Type B pancreatic cell (in vitro differentiated cells): ENCODE measurements at regions not wholly inside any gene's neighbourhood (a gene's known extent, or its start where the extent isn't known, plus 50 kb on each side); places are given as distances from the start of the nearest gene placed in this dataset.

Source experiments
- DNase-seq: peaks from one replicate; pipeline ENCODE4 v3.0.0; 2021; ENCODE audit warnings: mixed read lengths; ENCODE audit not compliant: unreplicated experiment; ENCODE audit errors: extremely low spot score
- H3K27ac Mint-ChIP-seq: 2 replicates; pipeline ENCODE4 v1.8.0; 2021; ENCODE audit warnings: mild to moderate bottlenecking, mixed read lengths
- H3K27me3 Mint-ChIP-seq: 2 replicates; pipeline ENCODE4 v1.8.0; 2021; ENCODE audit warnings: mixed read lengths
- H3K36me3 Mint-ChIP-seq: 2 replicates; pipeline ENCODE4 v1.8.0; 2021; ENCODE audit warnings: mixed read lengths
- H3K4me1 Mint-ChIP-seq: one replicate; pipeline ENCODE4 v1.8.0; 2021; ENCODE audit warnings: mixed read lengths; ENCODE audit not compliant: unreplicated experiment
- H3K4me3 Mint-ChIP-seq: 2 replicates; pipeline ENCODE4 v1.8.0; 2021; ENCODE audit warnings: mild to moderate bottlenecking, mixed read lengths
- H3K9me3 Mint-ChIP-seq: 2 replicates; pipeline ENCODE4 v1.8.0; 2021; ENCODE audit warnings: mixed read lengths
- TF ChIP-seq, protein P1 (sequence below): fragments of 200-600 bp; sonication (generic); conservative IDR thresholded peaks from 2 replicates; pipeline ENCODE4 v1.5.0; 2021; ENCODE audit warnings: antibody characterized with exemption, mild to moderate bottlenecking

DNA sequence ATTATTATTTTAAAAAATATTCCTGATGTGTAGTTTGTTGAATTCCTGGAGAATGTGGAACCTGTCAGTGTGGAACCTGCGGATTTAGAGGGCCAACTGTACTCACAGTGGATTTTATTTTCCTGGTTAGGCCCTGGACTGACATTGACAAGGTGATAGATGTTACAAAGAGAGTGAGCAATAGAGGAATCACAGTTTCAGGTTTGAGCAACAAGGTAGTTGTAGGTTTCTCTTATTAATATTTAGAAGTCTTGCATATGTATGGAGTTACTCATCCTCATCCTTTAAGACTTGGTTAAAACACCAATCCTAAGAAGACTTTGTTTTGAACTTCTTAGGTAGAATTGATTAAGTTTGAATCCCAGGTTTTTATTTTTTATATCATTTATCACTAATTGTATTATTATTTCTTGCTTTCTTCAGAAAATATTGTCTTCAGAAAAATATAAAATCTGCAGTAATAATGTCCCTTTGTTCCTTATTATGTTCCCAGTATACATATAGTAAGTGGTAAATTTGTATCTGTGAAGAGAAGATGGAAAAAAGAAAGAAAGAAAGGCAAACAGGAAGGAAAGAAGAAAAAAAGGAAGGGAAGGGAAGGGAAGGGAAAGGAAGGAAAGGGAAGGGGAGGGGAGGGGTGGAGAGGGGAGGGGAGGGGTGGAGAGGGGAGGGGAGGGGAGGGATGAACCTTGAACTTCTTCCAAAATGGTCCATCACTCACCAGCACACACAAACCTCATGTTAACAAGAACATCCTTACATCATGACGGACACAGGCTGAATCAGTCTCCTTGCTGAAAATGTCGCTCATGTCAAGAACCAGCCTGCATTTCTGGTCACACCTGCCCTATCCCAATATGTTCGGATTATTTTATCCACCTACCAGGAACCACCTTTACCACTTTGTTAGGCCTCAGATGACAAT lies 867.2 kb downstream of the CDH11 start:
- no peaks in the 10 kb centered on the region for H3K27me3 Mint-ChIP-seq
- H3K4me3 Mint-ChIP-seq: no peak overlapping the region
- no peaks in the 10 kb centered on the region for H3K36me3 Mint-ChIP-seq
- DNase-seq: no peak
- no peaks in the 10 kb centered on the region for H3K4me1 Mint-ChIP-seq
- H3K27ac Mint-ChIP-seq: no peak overlapping the region
- TF ChIP-seq, protein P1, sequence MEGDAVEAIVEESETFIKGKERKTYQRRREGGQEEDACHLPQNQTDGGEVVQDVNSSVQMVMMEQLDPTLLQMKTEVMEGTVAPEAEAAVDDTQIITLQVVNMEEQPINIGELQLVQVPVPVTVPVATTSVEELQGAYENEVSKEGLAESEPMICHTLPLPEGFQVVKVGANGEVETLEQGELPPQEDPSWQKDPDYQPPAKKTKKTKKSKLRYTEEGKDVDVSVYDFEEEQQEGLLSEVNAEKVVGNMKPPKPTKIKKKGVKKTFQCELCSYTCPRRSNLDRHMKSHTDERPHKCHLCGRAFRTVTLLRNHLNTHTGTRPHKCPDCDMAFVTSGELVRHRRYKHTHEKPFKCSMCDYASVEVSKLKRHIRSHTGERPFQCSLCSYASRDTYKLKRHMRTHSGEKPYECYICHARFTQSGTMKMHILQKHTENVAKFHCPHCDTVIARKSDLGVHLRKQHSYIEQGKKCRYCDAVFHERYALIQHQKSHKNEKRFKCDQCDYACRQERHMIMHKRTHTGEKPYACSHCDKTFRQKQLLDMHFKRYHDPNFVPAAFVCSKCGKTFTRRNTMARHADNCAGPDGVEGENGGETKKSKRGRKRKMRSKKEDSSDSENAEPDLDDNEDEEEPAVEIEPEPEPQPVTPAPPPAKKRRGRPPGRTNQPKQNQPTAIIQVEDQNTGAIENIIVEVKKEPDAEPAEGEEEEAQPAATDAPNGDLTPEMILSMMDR: no peak
- H3K9me3 Mint-ChIP-seq: peaks cover 6% of the 10 kb centered on the region

GRCh38 chr16:64253525-64253924 lies 868.3 kb downstream of the CDH11 start:
- Mint-ChIP-seq H3K36me3 (no peaks in the 10 kb centered on the region), H3K27me3 (no peaks in the 10 kb centered on the region), H3K4me1 (no peaks in the 10 kb centered on the region), H3K4me3 (no peak overlapping the region), H3K9me3 (no peaks in the 10 kb centered on the region), H3K27ac (no peak overlapping the region)
- no peak for DNase-seq
- TF ChIP-seq, protein P1: no peak

DNA sequence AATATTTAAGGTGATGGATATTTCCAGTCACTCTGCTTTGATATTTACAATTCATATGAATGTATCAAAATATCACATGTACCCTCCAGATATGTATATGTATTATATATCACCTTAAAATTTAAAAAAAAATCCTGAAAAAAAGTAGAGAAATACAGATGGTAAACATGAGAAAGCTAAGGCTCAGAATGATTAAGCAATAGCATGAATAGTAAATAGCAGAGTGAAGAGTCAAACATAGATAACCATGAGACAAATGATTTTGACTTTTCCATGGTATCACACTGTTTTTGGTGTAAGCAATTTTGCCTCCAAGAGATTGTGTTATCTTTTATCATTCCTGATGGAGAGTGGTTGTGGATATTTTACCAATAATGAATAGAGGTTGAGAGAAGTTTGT lies 868.8 kb downstream of the CDH11 start:
- no peaks in the 10 kb centered on the region for H3K36me3 Mint-ChIP-seq

GRCh38 chr16:64251742-64252141 lies 870.1 kb downstream of the CDH11 start:
- Mint-ChIP-seq H3K27ac (no peak overlapping the region), H3K4me1 (no peaks in the 10 kb centered on the region), H3K4me3 (no peak overlapping the region), H3K36me3 (no peaks in the 10 kb centered on the region), H3K27me3 (no peaks in the 10 kb centered on the region), H3K9me3 (no peaks in the 10 kb centered on the region)
- TF ChIP-seq, protein P1: no peak
- no peak for DNase-seq

More for the DNA sequence above, 868.8 kb downstream of the CDH11 start:
- TF ChIP-seq, protein P1: no peak
- Mint-ChIP-seq H3K9me3 (no peaks in the 10 kb centered on the region), H3K4me3 (no peak overlapping the region), H3K27ac (no peak overlapping the region), H3K4me1 (no peaks in the 10 kb centered on the region), H3K27me3 (no peaks in the 10 kb centered on the region)
- DNase-seq: no peak

GRCh38 chr16:64250866-64251265 lies 871.0 kb downstream of the CDH11 start:
- TF ChIP-seq, protein P1: no peak
- H3K4me3 Mint-ChIP-seq: no peak overlapping the region
- DNase-seq: no peak
- H3K27me3 Mint-ChIP-seq: no peaks in the 10 kb centered on the region
- no peaks in the 10 kb centered on the region for H3K4me1 Mint-ChIP-seq
- no peak overlapping the region for H3K27ac Mint-ChIP-seq
- no peaks in the 10 kb centered on the region for H3K9me3 Mint-ChIP-seq
- no peaks in the 10 kb centered on the region for H3K36me3 Mint-ChIP-seq
